Endothelial cell (in vitro differentiated cells): ENCODE measurements at regions not wholly inside any gene's neighbourhood (a gene's known extent, or its start where the extent isn't known, plus 50 kb on each side); places are given as distances from the start of the nearest gene placed in this dataset.
"Not testable (repeated sequence)": the region's sequence is repeated elsewhere in the genome, so short reads cannot be mapped to it uniquely, and the experiment has no call there.

Experiments used
- DNase-seq: peaks from one replicate; pipeline ENCODE4 v3.0.0; 2021; ENCODE audit warnings: low spot score
- H3K27ac Mint-ChIP-seq: one replicate; pipeline ENCODE4 v1.8.0; 2021; ENCODE audit warnings: mixed read lengths, inconsistent platforms; ENCODE audit not compliant: unreplicated experiment
- H3K27me3 Mint-ChIP-seq: one replicate; pipeline ENCODE4 v1.8.0; 2021; ENCODE audit warnings: mild to moderate bottlenecking, moderate library complexity, mixed read lengths, inconsistent platforms; ENCODE audit not compliant: unreplicated experiment
- H3K36me3 Mint-ChIP-seq: one replicate; pipeline ENCODE4 v1.8.0; 2021; ENCODE audit warnings: mild to moderate bottlenecking, low read depth, mixed read lengths, inconsistent platforms; ENCODE audit not compliant: unreplicated experiment
- H3K4me1 Mint-ChIP-seq: one replicate; pipeline ENCODE4 v1.8.0; 2021; ENCODE audit warnings: mild to moderate bottlenecking, mixed read lengths, inconsistent platforms; ENCODE audit not compliant: unreplicated experiment
- H3K4me3 Mint-ChIP-seq: one replicate; pipeline ENCODE4 v1.8.0; 2021; ENCODE audit warnings: mild to moderate bottlenecking, mixed read lengths, inconsistent platforms; ENCODE audit not compliant: unreplicated experiment
- H3K9me3 Mint-ChIP-seq: one replicate; pipeline ENCODE4 v1.8.0; 2021; ENCODE audit warnings: mixed read lengths, inconsistent platforms; ENCODE audit not compliant: unreplicated experiment
- TF ChIP-seq, protein P1 (sequence below): fragments of 200-600 bp; sonication (generic); IDR thresholded peaks from one replicate; pipeline ENCODE4 v1.5.0; 2021; ENCODE audit warnings: antibody characterized with exemption; ENCODE audit not compliant: unreplicated experiment

DNA sequence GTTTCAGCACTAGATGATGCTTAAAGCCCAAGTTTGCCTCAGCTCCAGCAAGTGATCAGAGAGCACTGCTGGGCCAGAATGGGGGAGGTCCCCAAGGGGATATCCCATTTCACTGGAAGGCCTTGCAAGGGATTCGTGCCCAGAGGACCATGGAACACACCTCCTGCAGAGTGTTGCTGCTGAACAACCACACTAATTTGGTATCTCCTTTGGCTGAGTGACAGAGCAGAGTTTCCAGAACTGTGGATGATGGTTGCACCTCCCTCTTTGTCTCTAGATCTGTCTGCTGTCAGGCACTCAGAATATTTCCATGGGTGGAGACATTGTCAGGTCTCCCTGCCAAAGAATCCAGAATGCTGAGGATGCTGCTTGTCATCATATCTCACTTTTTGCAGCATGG is 484.8 kb upstream of the NETO1 start:
- TF ChIP-seq, protein P1, sequence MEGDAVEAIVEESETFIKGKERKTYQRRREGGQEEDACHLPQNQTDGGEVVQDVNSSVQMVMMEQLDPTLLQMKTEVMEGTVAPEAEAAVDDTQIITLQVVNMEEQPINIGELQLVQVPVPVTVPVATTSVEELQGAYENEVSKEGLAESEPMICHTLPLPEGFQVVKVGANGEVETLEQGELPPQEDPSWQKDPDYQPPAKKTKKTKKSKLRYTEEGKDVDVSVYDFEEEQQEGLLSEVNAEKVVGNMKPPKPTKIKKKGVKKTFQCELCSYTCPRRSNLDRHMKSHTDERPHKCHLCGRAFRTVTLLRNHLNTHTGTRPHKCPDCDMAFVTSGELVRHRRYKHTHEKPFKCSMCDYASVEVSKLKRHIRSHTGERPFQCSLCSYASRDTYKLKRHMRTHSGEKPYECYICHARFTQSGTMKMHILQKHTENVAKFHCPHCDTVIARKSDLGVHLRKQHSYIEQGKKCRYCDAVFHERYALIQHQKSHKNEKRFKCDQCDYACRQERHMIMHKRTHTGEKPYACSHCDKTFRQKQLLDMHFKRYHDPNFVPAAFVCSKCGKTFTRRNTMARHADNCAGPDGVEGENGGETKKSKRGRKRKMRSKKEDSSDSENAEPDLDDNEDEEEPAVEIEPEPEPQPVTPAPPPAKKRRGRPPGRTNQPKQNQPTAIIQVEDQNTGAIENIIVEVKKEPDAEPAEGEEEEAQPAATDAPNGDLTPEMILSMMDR: no peak
- Mint-ChIP-seq H3K27me3 (no peaks in the 10 kb centered on the region), H3K4me1 (no peaks in the 10 kb centered on the region), H3K9me3 (no peaks in the 10 kb centered on the region), H3K4me3 (no peak overlapping the region), H3K27ac (no peak overlapping the region), H3K36me3 (no peaks in the 10 kb centered on the region)
- no peak for DNase-seq

GRCh38 chr18:73340135-73340977 is 472.6 kb upstream of the NETO1 start:
- no peaks in the 10 kb centered on the region for H3K9me3 Mint-ChIP-seq
- H3K4me1 Mint-ChIP-seq: no peaks in the 10 kb centered on the region
- no peaks in the 10 kb centered on the region for H3K36me3 Mint-ChIP-seq
- TF ChIP-seq, protein P1: no peak
- H3K27me3 Mint-ChIP-seq: no peaks in the 10 kb centered on the region
- no peak for DNase-seq
- no peak overlapping the region for H3K4me3 Mint-ChIP-seq
- no peak overlapping the region for H3K27ac Mint-ChIP-seq

GRCh38 chr18:73331212-73331772 is 463.5 kb upstream of the NETO1 start:
- Mint-ChIP-seq H3K27me3 (no peaks in the 10 kb centered on the region), H3K4me1 (no peaks in the 10 kb centered on the region), H3K36me3 (no peaks in the 10 kb centered on the region), H3K4me3 (no peak overlapping the region), H3K27ac (no peak overlapping the region), H3K9me3 (no peaks in the 10 kb centered on the region)
- no peak for DNase-seq
- TF ChIP-seq, protein P1: no peak

GRCh38 chr18:73330106-73330505 is 462.3 kb upstream of the NETO1 start:
- H3K27me3 Mint-ChIP-seq, DNase-seq, H3K4me1 Mint-ChIP-seq, H3K36me3 Mint-ChIP-seq, H3K4me3 Mint-ChIP-seq, H3K27ac Mint-ChIP-seq, H3K9me3 Mint-ChIP-seq: not testable (repeated sequence)

DNA sequence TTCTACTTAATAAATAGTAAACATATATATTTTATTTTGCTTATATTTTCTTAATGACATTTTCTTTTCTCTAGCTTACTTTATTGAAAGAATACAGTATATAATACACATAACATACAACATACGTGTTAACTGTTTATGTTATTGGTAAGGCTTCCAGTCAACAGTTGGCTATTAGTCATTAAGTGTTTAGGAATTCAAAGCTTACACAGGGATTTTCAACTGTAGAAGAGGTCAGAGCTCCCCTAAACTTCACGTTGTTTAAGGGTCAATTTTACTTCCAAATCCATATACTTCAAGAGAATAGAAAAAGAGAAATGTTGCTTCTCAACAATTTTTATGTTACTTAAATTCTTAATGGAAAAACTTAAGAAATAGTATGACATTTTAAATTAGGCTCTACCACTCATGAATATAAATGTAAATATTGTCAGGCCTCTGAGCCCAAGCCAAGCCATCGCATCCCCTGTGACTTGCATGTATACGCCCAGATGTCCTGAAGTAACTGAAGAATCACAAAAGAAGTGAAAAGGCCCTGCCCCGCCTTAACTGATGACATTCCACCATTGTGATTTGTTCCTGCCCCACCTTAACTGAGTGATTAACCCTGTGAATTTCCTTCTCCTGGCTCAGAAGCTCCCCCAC is 456.5 kb upstream of the NETO1 start:
- not testable (repeated sequence) for H3K4me1 Mint-ChIP-seq, H3K36me3 Mint-ChIP-seq, H3K9me3 Mint-ChIP-seq, DNase-seq, H3K27ac Mint-ChIP-seq, H3K4me3 Mint-ChIP-seq, H3K27me3 Mint-ChIP-seq
